MM.1S (cell line): ENCODE measurements at regions not wholly inside any gene's neighbourhood (a gene's known extent, or its start where the extent isn't known, plus 50 kb on each side); places are given as distances from the start of the nearest gene placed in this dataset.

Source experiments
- EZH2 ChIP-seq: fragments of 300-600 bp; sonication (generic); optimal IDR thresholded peaks from 2 replicates; pipeline ENCODE3; 2017; ENCODE audit warnings: low read depth, mild to moderate bottlenecking, antibody characterized with exemption, low read length, mixed read lengths
- EZH2phosphoT487 ChIP-seq: fragments of 300-600 bp; sonication (generic); IDR thresholded peaks from 2 replicates; pipeline ENCODE4 v1.6.1; 2018; ENCODE audit warnings: antibody characterized with exemption, low read length
- TF ChIP-seq, protein P1 (sequence below): fragments of 300-600 bp; sonication (generic); IDR thresholded peaks from 2 replicates; pipeline ENCODE4 v1.5.1; 2016; ENCODE audit warnings: antibody characterized with exemption, low read length, mixed read lengths

DNA sequence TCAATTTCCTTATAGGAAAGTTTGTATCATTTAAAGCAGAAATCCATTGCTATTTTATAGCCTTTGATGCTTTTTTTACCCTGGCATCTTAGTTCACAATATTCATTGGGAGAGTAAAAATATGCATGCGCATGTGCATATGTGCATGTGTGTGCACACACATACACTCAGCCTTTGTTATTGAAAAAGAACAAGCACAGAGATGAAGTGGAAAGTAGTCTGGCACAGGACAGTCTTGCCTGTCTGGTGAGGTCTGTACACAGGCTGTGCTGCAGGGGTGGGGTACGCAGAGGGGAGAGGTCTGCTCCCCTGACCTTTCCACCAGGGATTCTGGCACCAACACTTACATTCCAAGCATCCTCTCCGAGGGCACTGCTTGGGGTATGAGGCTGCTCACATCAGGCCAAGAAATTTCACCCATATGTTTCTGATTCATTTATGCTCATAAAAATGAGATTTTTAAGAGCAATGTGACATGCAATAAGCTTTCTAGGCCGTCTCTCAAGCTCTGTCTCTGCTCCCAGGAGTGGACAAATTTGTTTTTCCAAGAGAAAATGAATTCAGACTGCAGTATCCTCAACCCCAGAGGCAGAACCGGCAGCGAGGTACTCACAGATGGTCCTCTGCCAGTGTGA, 237.2 kb downstream of the INSIG2 start:
- TF ChIP-seq EZH2: no peak
- TF ChIP-seq EZH2phosphoT487: no peak
- TF ChIP-seq, protein P1, sequence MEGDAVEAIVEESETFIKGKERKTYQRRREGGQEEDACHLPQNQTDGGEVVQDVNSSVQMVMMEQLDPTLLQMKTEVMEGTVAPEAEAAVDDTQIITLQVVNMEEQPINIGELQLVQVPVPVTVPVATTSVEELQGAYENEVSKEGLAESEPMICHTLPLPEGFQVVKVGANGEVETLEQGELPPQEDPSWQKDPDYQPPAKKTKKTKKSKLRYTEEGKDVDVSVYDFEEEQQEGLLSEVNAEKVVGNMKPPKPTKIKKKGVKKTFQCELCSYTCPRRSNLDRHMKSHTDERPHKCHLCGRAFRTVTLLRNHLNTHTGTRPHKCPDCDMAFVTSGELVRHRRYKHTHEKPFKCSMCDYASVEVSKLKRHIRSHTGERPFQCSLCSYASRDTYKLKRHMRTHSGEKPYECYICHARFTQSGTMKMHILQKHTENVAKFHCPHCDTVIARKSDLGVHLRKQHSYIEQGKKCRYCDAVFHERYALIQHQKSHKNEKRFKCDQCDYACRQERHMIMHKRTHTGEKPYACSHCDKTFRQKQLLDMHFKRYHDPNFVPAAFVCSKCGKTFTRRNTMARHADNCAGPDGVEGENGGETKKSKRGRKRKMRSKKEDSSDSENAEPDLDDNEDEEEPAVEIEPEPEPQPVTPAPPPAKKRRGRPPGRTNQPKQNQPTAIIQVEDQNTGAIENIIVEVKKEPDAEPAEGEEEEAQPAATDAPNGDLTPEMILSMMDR: no peak
